Thyroid gland (tissue), 4 donors: ENCODE measurements at regions not wholly inside any gene's neighbourhood (a gene's known extent, or its start where the extent isn't known, plus 50 kb on each side); places are given as distances from the start of the nearest gene placed in this dataset.

Experiments
- DNase-seq, 2 donors: peaks; one replicate each; pipeline ENCODE4 v3.0.0-alpha.2; 2019
- H3K27ac ChIP-seq, 3 donors: fragments of 200-600 bp; sonication (generic); 1 replicate in 2 of 3; 2 replicates in 1 of 3; pipeline ENCODE4 v1.5.1; 2016 to 2019; ENCODE audit warnings: mild to moderate bottlenecking in 1 of 3, moderate library complexity in 1 of 3
- H3K27me3 ChIP-seq: fragments of 200-600 bp; sonication (generic); one replicate; pipeline ENCODE4 v1.5.1; 2019
- H3K36me3 ChIP-seq, 2 donors: fragments of 200-600 bp; sonication (generic); one replicate each; pipeline ENCODE4 v1.5.1; 2016 to 2019
- H3K4me1 ChIP-seq, 2 donors: fragments of 200-600 bp; sonication (generic); one replicate each; pipeline ENCODE4 v1.5.1; 2017 to 2019
- H3K4me3 ChIP-seq, 3 donors: fragments of 200-600 bp; sonication (generic); replicated peaks in 1 of 3; 1 replicate in 2 of 3; 2 replicates in 1 of 3; pipeline ENCODE4 v1.5.1; 2016; ENCODE audit warnings: mild to moderate bottlenecking in 1 of 3
- H3K9me3 ChIP-seq: fragments of 200-600 bp; sonication (generic); one replicate; pipeline ENCODE4 v1.5.1; 2017
- CTCF ChIP-seq, 6 experiments: fragments of 200-600 bp in 3 of 6; fragments of 450-650 bp in 3 of 6; sonication (generic) in 3 of 6; IDR thresholded peaks; one replicate each; pipeline ENCODE4 v1.5.1; 2016 to 2019; ENCODE audit warnings: antibody characterized with exemption in 6 of 6, mild to moderate bottlenecking in 2 of 6, inconsistent platforms in 1 of 6, moderate library complexity in 1 of 6
- POLR2A ChIP-seq, 2 donors: fragments of 450-650 bp; IDR thresholded peaks; one replicate each; pipeline ENCODE4 v1.6.1; 2017; ENCODE audit warnings: antibody characterized with exemption in 2 of 2, mild to moderate bottlenecking in 2 of 2, moderate library complexity in 1 of 2
- WGBS, 2 donors: methylation state at CpG; one replicate each; pipeline ENCODE4 v1.1.5; 2017; 5-methylcytosine and 5-hydroxymethylcytosine counted together
- intact Hi-C: fragments of 100-400 bp; cut with DNase I; formaldehyde crosslinking; loops from one replicate; pipeline ENCODE4 v1.15.1; 2023

- WGBS, 2 donors, result 95 to 97% methylated on average over 8 of the region's 8 CpGs
Measured at GRCh38 chr5:135706474-135706873, 127.7 kb upstream of the CXCL14 start.

GRCh38 chr5:135705941-135706466 is 127.2 kb upstream of the CXCL14 start:
- H3K9me3 ChIP-seq, result no peaks in the 10 kb centered on the region
- H3K27me3 ChIP-seq, result no peaks in the 10 kb centered on the region
- intact Hi-C loops, result no loop called here
- H3K4me3 ChIP-seq, result no peak overlapping the region
- peaks cover 5 to 22% of the 10 kb centered on the region in 2 donors for H3K4me1 ChIP-seq
- peak overlapping the region in 1 of 3 donors; percentile 17 for H3K27ac ChIP-seq
- DNase-seq, result peak; percentile 10 to 56
- no peaks in the 10 kb centered on the region for H3K36me3 ChIP-seq
- 44 to 56% methylated on average over 5 of the region's 5 CpGs for WGBS, 2 donors
- TF ChIP-seq POLR2A (IDR thresholded peaks at IDR 0.05) (no peak), CTCF (IDR thresholded peaks at IDR 0.05) (no peak)

More at GRCh38 chr5:135706474-135706873, 127.7 kb upstream of the CXCL14 start:
- Histone ChIP-seq H3K27me3 (no peaks in the 10 kb centered on the region), H3K36me3 (no peaks in the 10 kb centered on the region), H3K27ac (peak overlapping the region in 1 of 3 donors; percentile 17), H3K4me1 (peaks cover 5 to 22% of the 10 kb centered on the region in 2 donors), H3K9me3 (no peaks in the 10 kb centered on the region), H3K4me3 (no peak overlapping the region)
- no peak for DNase-seq
- intact Hi-C loops, result no loop called here
- TF ChIP-seq POLR2A (IDR thresholded peaks at IDR 0.05) (no peak), CTCF (IDR thresholded peaks at IDR 0.05) (no peak)

GRCh38 chr5:135705141-135705631 is 126.4 kb upstream of the CXCL14 start:
- Histone ChIP-seq H3K4me1 (peaks cover 5 to 22% of the 10 kb centered on the region in 2 donors), H3K4me3 (no peak overlapping the region), H3K27ac (no peak overlapping the region), H3K36me3 (no peaks in the 10 kb centered on the region), H3K9me3 (no peaks in the 10 kb centered on the region), H3K27me3 (no peaks in the 10 kb centered on the region)
- no peak for DNase-seq
- WGBS, 2 donors, result 68 to 82% methylated on average over 5 of the region's 5 CpGs
- no peak for TF ChIP-seq POLR2A (IDR thresholded peaks at IDR 0.05)
- TF ChIP-seq CTCF (IDR thresholded peaks at IDR 0.05), result no peak
- intact Hi-C loops, result no loop called here

GRCh38 chr5:135704616-135705015 is 125.8 kb upstream of the CXCL14 start:
- peaks cover 5 to 22% of the 10 kb centered on the region in 2 donors for H3K4me1 ChIP-seq
- DNase-seq, result no peak
- TF ChIP-seq CTCF (IDR thresholded peaks at IDR 0.05) (no peak), POLR2A (IDR thresholded peaks at IDR 0.05) (no peak)
- H3K4me3 ChIP-seq, result no peak overlapping the region
- no peaks in the 10 kb centered on the region for H3K9me3 ChIP-seq
- 70 to 71% methylated on average over 2 of the region's 2 CpGs for WGBS, 2 donors
- no peaks in the 10 kb centered on the region for H3K36me3 ChIP-seq
- no peak overlapping the region for H3K27ac ChIP-seq
- H3K27me3 ChIP-seq, result no peaks in the 10 kb centered on the region
- intact Hi-C loops, result no loop called here

GRCh38 chr5:135703016-135703550 is 124.3 kb upstream of the CXCL14 start:
- no peak overlapping the region for H3K27ac ChIP-seq
- intact Hi-C loops, result no loop called here
- peaks cover 5 to 26% of the 10 kb centered on the region in 2 donors for H3K4me1 ChIP-seq
- 83 to 84% methylated on average over 4 of the region's 4 CpGs for WGBS, 2 donors
- H3K9me3 ChIP-seq, result no peaks in the 10 kb centered on the region
- TF ChIP-seq CTCF (IDR thresholded peaks at IDR 0.05), result no peak
- TF ChIP-seq POLR2A (IDR thresholded peaks at IDR 0.05), result no peak
- DNase-seq, result no peak
- H3K36me3 ChIP-seq, result no peaks in the 10 kb centered on the region
- H3K4me3 ChIP-seq, result no peak overlapping the region
- H3K27me3 ChIP-seq, result no peaks in the 10 kb centered on the region
